Neural cell (in vitro differentiated cells): ENCODE measurements at regions not wholly inside any gene's neighbourhood (a gene's known extent, or its start where the extent isn't known, plus 50 kb on each side); places are given as distances from the start of the nearest gene placed in this dataset.

ENCODE experiments used
- H2AFZ ChIP-seq: fragments of 200-600, 300-800 bp; sonication (generic), shearing (Covaris generic); 2 replicates; pipeline ENCODE4 v1.6.0; 2014; ENCODE audit warnings: low read depth, mild to moderate bottlenecking, antibody characterized with exemption, low read length, moderate library complexity
- H3F3A ChIP-seq: fragments of 200-600 bp; shearing (Covaris generic); 2 replicates; pipeline ENCODE4 v1.6.1; 2016; ENCODE audit warnings: mild to moderate bottlenecking, moderate library complexity, mixed read lengths, antibody characterized with exemption, low read length; ENCODE audit not compliant: insufficient read depth, poor library complexity, severe bottlenecking
- H3K27ac ChIP-seq: fragments of 200-600, 300-800 bp; sonication (generic), shearing (Covaris generic); 2 replicates; pipeline ENCODE4 v1.5.1; 2014; ENCODE audit warnings: mild to moderate bottlenecking, low read length, moderate library complexity
- H3K27me3 ChIP-seq: fragments of 300-800, 200-600 bp; sonication (generic), shearing (Covaris generic); 2 replicates; pipeline ENCODE4 v1.6.0; 2014; ENCODE audit warnings: mild to moderate bottlenecking, low read depth, low read length, moderate library complexity; ENCODE audit not compliant: insufficient read depth
- H3K36me3 ChIP-seq: fragments of 300-800, 200-600 bp; sonication (generic), shearing (Covaris generic); 2 replicates; pipeline ENCODE4 v1.5.1; 2014; ENCODE audit warnings: mild to moderate bottlenecking, antibody characterized with exemption, low read length, moderate library complexity; ENCODE audit not compliant: insufficient read depth
- H3K4me2 ChIP-seq: fragments of 300-800, 200-600 bp; sonication (generic), shearing (Covaris generic); 2 replicates; pipeline ENCODE4 v1.6.0; 2014; ENCODE audit warnings: mild to moderate bottlenecking, low read length
- H3K4me3 ChIP-seq: fragments of 300-800, 200-600 bp; sonication (generic), shearing (Covaris generic); 2 replicates; pipeline ENCODE4 v1.5.1; 2014; ENCODE audit warnings: mild to moderate bottlenecking, low read length, moderate library complexity
- H3K79me2 ChIP-seq: fragments of 200-600 bp; shearing (Covaris generic); replicated peaks from 2 replicates; pipeline ENCODE4 v1.6.0; 2014; ENCODE audit warnings: mild to moderate bottlenecking, low read length, moderate library complexity; ENCODE audit not compliant: insufficient read depth
- H3K9ac ChIP-seq: fragments of 300-800, 200-600 bp; sonication (generic), shearing (Covaris generic); 2 replicates; pipeline ENCODE4 v1.6.1; 2016; ENCODE audit warnings: mild to moderate bottlenecking, low read length, mixed read lengths
- H3K9me2 ChIP-seq: fragments of 200-600 bp; shearing (Covaris generic); 2 replicates; pipeline ENCODE4 v1.6.1; 2016; ENCODE audit warnings: mild to moderate bottlenecking, low read length, mixed read lengths; ENCODE audit not compliant: insufficient read depth
- H3K9me3 ChIP-seq: fragments of 200-600, 300-800 bp; sonication (generic), shearing (Covaris generic); 2 replicates; pipeline ENCODE4 v1.6.1; 2016; ENCODE audit warnings: mild to moderate bottlenecking, mixed run types, low read length, moderate library complexity, mixed read lengths
- H4K20me1 ChIP-seq: fragments of 200-600 bp; shearing (Covaris generic); 2 replicates; pipeline ENCODE4 v1.6.1; 2016; ENCODE audit warnings: mild to moderate bottlenecking, mixed run types; ENCODE audit not compliant: insufficient read depth
- EP300 ChIP-seq: fragments of 450-650 bp; conservative IDR thresholded peaks from 2 replicates; pipeline ENCODE4 v1.6.1; 2014; ENCODE audit warnings: antibody characterized with exemption, mild to moderate bottlenecking, moderate library complexity; ENCODE audit not compliant: poor library complexity, severe bottlenecking
- EZH2 ChIP-seq: fragments of 200-600, 300-800 bp; shearing (Covaris generic), sonication (generic); IDR thresholded peaks from 2 replicates; pipeline ENCODE4 v1.6.1; 2014; ENCODE audit warnings: antibody characterized with exemption, low read length, borderline replicate concordance, mild to moderate bottlenecking; ENCODE audit not compliant: insufficient read depth, poor library complexity, severe bottlenecking
- MXI1 ChIP-seq: fragments of 450-650 bp; conservative IDR thresholded peaks from 2 replicates; pipeline ENCODE4 v1.6.1; 2014; ENCODE audit warnings: antibody characterized with exemption, mild to moderate bottlenecking; ENCODE audit not compliant: poor library complexity, severe bottlenecking
- POLR2AphosphoS5 ChIP-seq: IDR thresholded peaks from 2 replicates; pipeline ENCODE4 v1.6.1; 2012
- RAD21 ChIP-seq: fragments of 450-650 bp; conservative IDR thresholded peaks from 2 replicates; pipeline ENCODE4 v1.6.1; 2014; ENCODE audit warnings: antibody characterized with exemption, mild to moderate bottlenecking, moderate library complexity
- SMC3 ChIP-seq: fragments of 450-650 bp; conservative IDR thresholded peaks from 2 replicates; pipeline ENCODE4 v1.6.1; 2014; ENCODE audit warnings: antibody characterized with exemption, mild to moderate bottlenecking, moderate library complexity; ENCODE audit not compliant: poor library complexity
- TAF1 ChIP-seq: IDR thresholded peaks from 2 replicates; pipeline ENCODE4 v1.6.1; 2012; ENCODE audit warnings: low read depth
- TF ChIP-seq, protein P1 (sequence below): fragments of 450-650 bp; IDR thresholded peaks from 2 replicates; pipeline ENCODE4 v1.5.1; 2014; ENCODE audit warnings: antibody characterized with exemption, mild to moderate bottlenecking, moderate library complexity; ENCODE audit not compliant: poor library complexity, severe bottlenecking
- TF ChIP-seq, protein P2 (sequence below): IDR thresholded peaks from 2 replicates; pipeline ENCODE4 v1.6.1; 2012; ENCODE audit warnings: borderline replicate concordance

DNA sequence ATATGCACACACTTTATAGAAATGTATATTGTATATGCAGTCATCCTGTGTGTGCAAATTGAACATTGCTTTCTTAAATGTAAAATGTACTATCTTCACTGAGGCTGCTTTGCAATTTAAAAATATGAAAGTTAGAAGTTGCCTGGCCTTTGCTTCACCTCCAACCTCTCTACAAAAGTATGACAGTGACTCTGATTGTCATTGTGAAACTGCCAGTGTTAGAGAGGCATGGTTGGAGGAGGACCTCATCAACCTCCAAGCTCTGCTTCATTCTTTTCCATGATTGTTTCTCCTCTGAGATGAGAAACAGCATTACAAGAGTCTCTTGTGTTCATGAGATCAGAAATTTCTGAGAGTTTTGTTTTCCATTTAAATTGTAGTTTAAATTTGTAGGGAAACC lies 185.5 kb downstream of the ZC3H11B start:
- TF ChIP-seq EZH2 (no peak), POLR2AphosphoS5 (no peak), MXI1 (no peak), TAF1 (no peak), RAD21 (no peak), EP300 (no peak), SMC3 (no peak)
- TF ChIP-seq, protein P1, sequence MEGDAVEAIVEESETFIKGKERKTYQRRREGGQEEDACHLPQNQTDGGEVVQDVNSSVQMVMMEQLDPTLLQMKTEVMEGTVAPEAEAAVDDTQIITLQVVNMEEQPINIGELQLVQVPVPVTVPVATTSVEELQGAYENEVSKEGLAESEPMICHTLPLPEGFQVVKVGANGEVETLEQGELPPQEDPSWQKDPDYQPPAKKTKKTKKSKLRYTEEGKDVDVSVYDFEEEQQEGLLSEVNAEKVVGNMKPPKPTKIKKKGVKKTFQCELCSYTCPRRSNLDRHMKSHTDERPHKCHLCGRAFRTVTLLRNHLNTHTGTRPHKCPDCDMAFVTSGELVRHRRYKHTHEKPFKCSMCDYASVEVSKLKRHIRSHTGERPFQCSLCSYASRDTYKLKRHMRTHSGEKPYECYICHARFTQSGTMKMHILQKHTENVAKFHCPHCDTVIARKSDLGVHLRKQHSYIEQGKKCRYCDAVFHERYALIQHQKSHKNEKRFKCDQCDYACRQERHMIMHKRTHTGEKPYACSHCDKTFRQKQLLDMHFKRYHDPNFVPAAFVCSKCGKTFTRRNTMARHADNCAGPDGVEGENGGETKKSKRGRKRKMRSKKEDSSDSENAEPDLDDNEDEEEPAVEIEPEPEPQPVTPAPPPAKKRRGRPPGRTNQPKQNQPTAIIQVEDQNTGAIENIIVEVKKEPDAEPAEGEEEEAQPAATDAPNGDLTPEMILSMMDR, result no peak
- TF ChIP-seq, protein P2, sequence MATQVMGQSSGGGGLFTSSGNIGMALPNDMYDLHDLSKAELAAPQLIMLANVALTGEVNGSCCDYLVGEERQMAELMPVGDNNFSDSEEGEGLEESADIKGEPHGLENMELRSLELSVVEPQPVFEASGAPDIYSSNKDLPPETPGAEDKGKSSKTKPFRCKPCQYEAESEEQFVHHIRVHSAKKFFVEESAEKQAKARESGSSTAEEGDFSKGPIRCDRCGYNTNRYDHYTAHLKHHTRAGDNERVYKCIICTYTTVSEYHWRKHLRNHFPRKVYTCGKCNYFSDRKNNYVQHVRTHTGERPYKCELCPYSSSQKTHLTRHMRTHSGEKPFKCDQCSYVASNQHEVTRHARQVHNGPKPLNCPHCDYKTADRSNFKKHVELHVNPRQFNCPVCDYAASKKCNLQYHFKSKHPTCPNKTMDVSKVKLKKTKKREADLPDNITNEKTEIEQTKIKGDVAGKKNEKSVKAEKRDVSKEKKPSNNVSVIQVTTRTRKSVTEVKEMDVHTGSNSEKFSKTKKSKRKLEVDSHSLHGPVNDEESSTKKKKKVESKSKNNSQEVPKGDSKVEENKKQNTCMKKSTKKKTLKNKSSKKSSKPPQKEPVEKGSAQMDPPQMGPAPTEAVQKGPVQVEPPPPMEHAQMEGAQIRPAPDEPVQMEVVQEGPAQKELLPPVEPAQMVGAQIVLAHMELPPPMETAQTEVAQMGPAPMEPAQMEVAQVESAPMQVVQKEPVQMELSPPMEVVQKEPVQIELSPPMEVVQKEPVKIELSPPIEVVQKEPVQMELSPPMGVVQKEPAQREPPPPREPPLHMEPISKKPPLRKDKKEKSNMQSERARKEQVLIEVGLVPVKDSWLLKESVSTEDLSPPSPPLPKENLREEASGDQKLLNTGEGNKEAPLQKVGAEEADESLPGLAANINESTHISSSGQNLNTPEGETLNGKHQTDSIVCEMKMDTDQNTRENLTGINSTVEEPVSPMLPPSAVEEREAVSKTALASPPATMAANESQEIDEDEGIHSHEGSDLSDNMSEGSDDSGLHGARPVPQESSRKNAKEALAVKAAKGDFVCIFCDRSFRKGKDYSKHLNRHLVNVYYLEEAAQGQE, result no peak
- no peak overlapping the region for H2AFZ ChIP-seq
- H3K9me3 ChIP-seq, result no peaks in the 10 kb centered on the region
- no peaks in the 10 kb centered on the region for H3K9me2 ChIP-seq
- H3F3A ChIP-seq, result no peaks in the 10 kb centered on the region
- no peak overlapping the region for H3K4me2 ChIP-seq
- H3K36me3 ChIP-seq, result no peaks in the 10 kb centered on the region
- no peaks in the 10 kb centered on the region for H4K20me1 ChIP-seq
- H3K27ac ChIP-seq, result no peak overlapping the region
- H3K79me2 ChIP-seq, result no peaks in the 10 kb centered on the region
- H3K9ac ChIP-seq, result no peak overlapping the region
- H3K4me3 ChIP-seq, result no peak overlapping the region
- no peaks in the 10 kb centered on the region for H3K27me3 ChIP-seq

DNA sequence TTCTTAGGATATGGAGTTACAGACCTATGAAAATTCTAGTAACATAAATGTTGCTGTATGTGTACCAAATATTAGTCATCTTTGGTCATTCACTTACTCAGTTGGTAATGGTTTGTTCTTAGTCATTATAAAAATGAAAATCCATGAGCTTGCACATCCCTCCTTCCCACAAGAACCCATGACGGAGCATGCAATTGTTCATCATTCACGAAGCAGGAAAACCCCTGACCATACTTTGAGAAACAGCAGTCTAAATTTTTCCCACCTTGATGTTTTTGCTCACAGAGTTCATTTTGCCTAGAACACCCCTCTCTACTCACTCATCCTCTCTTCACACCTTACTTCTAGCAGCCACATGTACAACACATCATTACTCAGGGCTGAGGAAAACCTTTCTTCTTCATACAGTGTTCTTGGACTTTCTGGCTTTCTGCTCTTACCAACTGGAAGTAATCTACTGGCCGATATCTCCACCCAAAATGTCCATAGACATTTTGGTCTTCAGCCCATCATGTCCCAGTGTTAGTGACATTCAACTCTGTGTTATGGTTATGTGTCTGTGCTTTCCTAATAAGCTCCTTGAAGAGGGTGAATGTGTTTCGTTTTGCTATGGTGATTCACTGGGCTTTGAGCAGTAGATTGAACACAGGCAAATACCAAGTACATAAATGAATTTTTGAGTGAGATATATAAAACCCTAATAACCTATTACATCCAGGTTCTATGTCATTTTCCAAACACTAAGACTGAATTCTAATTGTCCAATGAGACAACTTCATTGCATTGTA lies 189.9 kb downstream of the ZC3H11B start:
- no peaks in the 10 kb centered on the region for H3K27me3 ChIP-seq
- no peaks in the 10 kb centered on the region for H4K20me1 ChIP-seq
- no peaks in the 10 kb centered on the region for H3K9me3 ChIP-seq
- H3K27ac ChIP-seq, result no peak overlapping the region
- H3K79me2 ChIP-seq, result no peaks in the 10 kb centered on the region
- H3K9ac ChIP-seq, result no peak overlapping the region
- TF ChIP-seq POLR2AphosphoS5, result no peak
- TF ChIP-seq, protein P1, result no peak
- no peak for TF ChIP-seq EZH2
- TF ChIP-seq, protein P2, result no peak
- no peak for TF ChIP-seq MXI1
- no peak for TF ChIP-seq TAF1
- no peaks in the 10 kb centered on the region for H3K36me3 ChIP-seq
- no peak overlapping the region for H2AFZ ChIP-seq
- H3K4me2 ChIP-seq, result no peak overlapping the region
- H3F3A ChIP-seq, result no peaks in the 10 kb centered on the region
- H3K4me3 ChIP-seq, result no peak overlapping the region
- H3K9me2 ChIP-seq, result no peaks in the 10 kb centered on the region
